PC-9 (cell line): ENCODE measurements at regions not wholly inside any gene's neighbourhood (a gene's known extent, or its start where the extent isn't known, plus 50 kb on each side); places are given as distances from the start of the nearest gene placed in this dataset.

ENCODE experiments used
- BruUV-seq: library from RNA; stranded (reverse); fragments of 400-500 nt; replicated peaks from 2 replicates; lab custom pipeline; 2021; lab: Mats Ljungman, UMichigan
- CTCF ChIA-PET: fragments of 300-600 bp; sonication (Branson Sonifier 250); formaldehyde crosslinking; loops from one replicate; lab custom pipeline; 2022; ENCODE audit warnings: antibody characterized with exemption; lab: Charles Lee
- POLR2A ChIA-PET: fragments of 300-600 bp; sonication (Branson Sonifier 250); formaldehyde crosslinking; loops from one replicate; lab custom pipeline; 2022; ENCODE audit warnings: antibody characterized with exemption; ENCODE audit not compliant: unreplicated experiment; lab: Charles Lee
- DNase-seq, 2 experiments: peaks; one replicate each; pipeline versions ENCODE4 v3.0.0 to v3.0.0-alpha.2; 2015 to 2022; ENCODE audit warnings: mixed read lengths in 1 of 2
- H2AFZ ChIP-seq: fragments of 200-600 bp; sonication (generic); 2 replicates; pipeline ENCODE4 v1.8.1; 2017; ENCODE audit warnings: antibody characterized with exemption
- H3F3A ChIP-seq: fragments of 200-600 bp; sonication (generic); 2 replicates; pipeline ENCODE4 v1.8.1; 2017; ENCODE audit warnings: antibody characterized with exemption, mild to moderate bottlenecking, low read depth; ENCODE audit not compliant: insufficient read depth
- H3K27ac ChIP-seq: fragments of 200-600 bp; sonication (generic); 2 replicates; pipeline ENCODE4 v1.6.1; 2016; ENCODE audit warnings: mixed run types
- H3K27me3 ChIP-seq: fragments of 200-600 bp; sonication (generic); 2 replicates; pipeline ENCODE4 v1.6.1; 2016; ENCODE audit warnings: low read depth, mixed run types; ENCODE audit not compliant: insufficient read depth
- H3K36me3 ChIP-seq: fragments of 200-600 bp; sonication (generic); 2 replicates; pipeline ENCODE4 v1.6.1; 2016; ENCODE audit warnings: low read depth, mixed run types
- H3K4me1 ChIP-seq: fragments of 200-600 bp; sonication (generic); replicated peaks from 2 replicates; pipeline ENCODE4 v1.6.1; 2016; ENCODE audit warnings: mixed run types; ENCODE audit not compliant: insufficient read depth
- H3K4me2 ChIP-seq: fragments of 200-600 bp; sonication (generic); 2 replicates; pipeline ENCODE4 v1.6.1; 2017; ENCODE audit warnings: mixed run types
- H3K4me3 ChIP-seq: fragments of 200-600 bp; sonication (generic); 2 replicates; pipeline ENCODE4 v1.6.1; 2016; ENCODE audit warnings: mixed run types
- H3K79me2 ChIP-seq: fragments of 200-600 bp; sonication (generic); 2 replicates; pipeline ENCODE4 v1.6.1; 2017; ENCODE audit warnings: low read depth, mixed run types
- H3K9me2 ChIP-seq: fragments of 200-600 bp; sonication (generic); 2 replicates; pipeline ENCODE4 v1.8.1; 2017; ENCODE audit warnings: mild to moderate bottlenecking; ENCODE audit not compliant: insufficient read depth
- H3K9me3 ChIP-seq: fragments of 200-600 bp; sonication (generic); 2 replicates; pipeline ENCODE4 v1.8.1; 2016; ENCODE audit warnings: low read depth; ENCODE audit not compliant: insufficient read depth
- H4K20me1 ChIP-seq: fragments of 200-600 bp; sonication (generic); 2 replicates; pipeline ENCODE4 v1.8.1; 2017; ENCODE audit not compliant: insufficient read depth
- EZH2 ChIP-seq: fragments of 200-600 bp; sonication (generic); IDR thresholded peaks from 2 replicates; pipeline ENCODE4 v1.8.0; 2017; ENCODE audit warnings: antibody characterized with exemption, low read depth
- intact Hi-C: fragments of 100-400 bp; cut with micrococcal nuclease; formaldehyde crosslinking; loops from one replicate; pipeline ENCODE4 v1.10.0; 2022; ENCODE audit not compliant: unreplicated experiment
- TF ChIP-seq, protein P1 (sequence below): fragments of 200-600 bp; sonication (generic); conservative IDR thresholded peaks from 2 replicates; pipeline ENCODE4 v1.6.1; 2017; ENCODE audit warnings: mixed run types, antibody characterized with exemption, mild to moderate bottlenecking, moderate library complexity

DNA sequence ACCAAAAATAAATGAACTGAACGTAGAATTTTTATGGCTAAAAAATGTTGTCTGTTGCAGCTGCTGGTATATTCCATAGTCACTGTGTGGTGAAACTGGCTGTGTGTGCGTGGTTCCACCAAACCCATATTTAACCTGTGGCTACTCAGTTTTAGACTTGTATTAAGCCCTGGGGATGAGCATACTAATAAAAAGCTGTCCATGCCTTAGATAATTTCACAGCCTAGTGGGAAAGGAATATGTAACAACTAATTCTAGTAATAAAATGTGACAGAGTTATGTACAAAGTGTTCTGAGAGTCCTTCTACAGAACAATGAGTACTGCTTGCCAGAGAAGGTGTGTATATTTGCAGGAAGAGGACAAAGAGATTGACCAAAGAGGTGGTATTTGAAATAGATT lies 125.5 kb downstream of the TMTC3 start:
- H3K27me3 ChIP-seq, result no peaks in the 10 kb centered on the region
- no peaks in the 10 kb centered on the region for H3K79me2 ChIP-seq
- no peak for DNase-seq
- no peaks in the 10 kb centered on the region for H3F3A ChIP-seq
- intact Hi-C loops, result no loop called here
- no peak overlapping the region for H3K4me2 ChIP-seq
- H3K4me3 ChIP-seq, result no peak overlapping the region
- no peaks in the 10 kb centered on the region for H3K9me3 ChIP-seq
- H2AFZ ChIP-seq, result no peak overlapping the region
- POLR2A ChIA-PET, result no interaction called here
- no peaks in the 10 kb centered on the region for H3K4me1 ChIP-seq
- TF ChIP-seq EZH2, result no peak
- TF ChIP-seq, protein P1, sequence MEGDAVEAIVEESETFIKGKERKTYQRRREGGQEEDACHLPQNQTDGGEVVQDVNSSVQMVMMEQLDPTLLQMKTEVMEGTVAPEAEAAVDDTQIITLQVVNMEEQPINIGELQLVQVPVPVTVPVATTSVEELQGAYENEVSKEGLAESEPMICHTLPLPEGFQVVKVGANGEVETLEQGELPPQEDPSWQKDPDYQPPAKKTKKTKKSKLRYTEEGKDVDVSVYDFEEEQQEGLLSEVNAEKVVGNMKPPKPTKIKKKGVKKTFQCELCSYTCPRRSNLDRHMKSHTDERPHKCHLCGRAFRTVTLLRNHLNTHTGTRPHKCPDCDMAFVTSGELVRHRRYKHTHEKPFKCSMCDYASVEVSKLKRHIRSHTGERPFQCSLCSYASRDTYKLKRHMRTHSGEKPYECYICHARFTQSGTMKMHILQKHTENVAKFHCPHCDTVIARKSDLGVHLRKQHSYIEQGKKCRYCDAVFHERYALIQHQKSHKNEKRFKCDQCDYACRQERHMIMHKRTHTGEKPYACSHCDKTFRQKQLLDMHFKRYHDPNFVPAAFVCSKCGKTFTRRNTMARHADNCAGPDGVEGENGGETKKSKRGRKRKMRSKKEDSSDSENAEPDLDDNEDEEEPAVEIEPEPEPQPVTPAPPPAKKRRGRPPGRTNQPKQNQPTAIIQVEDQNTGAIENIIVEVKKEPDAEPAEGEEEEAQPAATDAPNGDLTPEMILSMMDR, result no peak
- no peaks in the 10 kb centered on the region for H3K36me3 ChIP-seq
- no TSS peak for BruUV-seq
- no peak overlapping the region for H3K27ac ChIP-seq
- no peaks in the 10 kb centered on the region; the same call in 1 of the 2 replicates for H3K9me2 ChIP-seq
- CTCF ChIA-PET, result no interaction called here
- no peaks in the 10 kb centered on the region for H4K20me1 ChIP-seq

DNA sequence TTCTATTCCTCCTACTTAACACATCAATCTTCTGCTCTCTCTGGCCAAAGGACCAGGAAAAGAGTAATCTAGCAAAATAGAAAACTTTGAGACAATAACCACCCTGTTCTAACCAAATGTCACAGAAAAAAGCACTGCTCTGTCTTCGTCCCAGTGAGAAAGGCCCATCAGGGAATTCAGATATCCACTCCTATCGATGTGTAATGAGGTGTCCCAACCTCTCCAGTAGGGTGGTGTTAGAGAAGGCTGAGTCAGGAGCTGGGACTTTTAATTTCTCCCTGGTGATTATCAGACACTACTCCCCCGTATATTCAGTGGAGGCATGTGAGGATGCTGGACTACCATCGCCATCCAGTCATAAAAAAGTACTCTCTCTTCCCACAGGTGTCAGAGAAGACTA lies 130.3 kb downstream of the TMTC3 start:
- H4K20me1 ChIP-seq, result no peaks in the 10 kb centered on the region
- H3K9me2 ChIP-seq, result no peaks in the 10 kb centered on the region
- intact Hi-C loops, result no loop called here
- no peak overlapping the region for H3K4me3 ChIP-seq
- H3K79me2 ChIP-seq, result no peaks in the 10 kb centered on the region
- H3K27ac ChIP-seq, result no peak overlapping the region
- ChIA-PET CTCF (no interaction called here), POLR2A (no interaction called here)
- no peak for TF ChIP-seq EZH2
- TF ChIP-seq, protein P1, result no peak
- no peaks in the 10 kb centered on the region for H3K9me3 ChIP-seq
- H3K4me1 ChIP-seq, result no peaks in the 10 kb centered on the region
- DNase-seq, result no peak
- no peaks in the 10 kb centered on the region for H3K27me3 ChIP-seq
- no peak overlapping the region for H3K4me2 ChIP-seq
- no TSS peak for BruUV-seq
- no peak overlapping the region for H2AFZ ChIP-seq
- H3K36me3 ChIP-seq, result no peaks in the 10 kb centered on the region
- no peaks in the 10 kb centered on the region for H3F3A ChIP-seq

DNA sequence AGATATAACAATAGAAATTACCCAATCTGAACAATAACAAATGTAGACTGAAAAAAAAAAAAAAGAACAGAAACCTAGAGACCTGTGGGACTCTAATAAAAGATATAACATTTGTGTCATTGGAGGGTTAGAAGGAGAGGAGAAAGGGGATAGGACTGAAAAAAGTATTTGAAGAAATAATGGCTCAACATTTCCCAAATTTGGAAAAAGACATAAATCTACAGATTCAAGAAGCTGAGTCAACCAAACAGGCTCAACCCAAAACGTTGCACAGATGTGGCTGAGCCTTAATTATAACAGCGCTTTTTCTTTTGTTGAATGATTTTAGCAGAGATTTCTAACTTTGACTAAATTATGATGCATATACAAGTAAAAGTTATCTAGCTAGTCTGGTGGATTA lies 131.3 kb downstream of the TMTC3 start:
- DNase-seq, result no peak
- Histone ChIP-seq H3F3A (no peaks in the 10 kb centered on the region), H3K4me3 (no peak overlapping the region), H3K4me1 (no peaks in the 10 kb centered on the region), H4K20me1 (no peaks in the 10 kb centered on the region), H3K36me3 (no peaks in the 10 kb centered on the region), H3K27me3 (no peaks in the 10 kb centered on the region), H3K79me2 (no peaks in the 10 kb centered on the region), H3K9me3 (no peaks in the 10 kb centered on the region), H3K27ac (no peak overlapping the region), H2AFZ (no peak overlapping the region), H3K4me2 (no peak overlapping the region), H3K9me2 (no peaks in the 10 kb centered on the region)
- intact Hi-C loops, result no loop called here
- CTCF ChIA-PET, result no interaction called here
- BruUV-seq, result no TSS peak
- TF ChIP-seq EZH2, result no peak
- TF ChIP-seq, protein P1, result no peak
- POLR2A ChIA-PET, result no interaction called here
